BLaER1 (cell line): ENCODE measurements at regions not wholly inside any gene's neighbourhood (a gene's known extent, or its start where the extent isn't known, plus 50 kb on each side); places are given as distances from the start of the nearest gene placed in this dataset.
A peak's percentile ranks its signal among the peaks of the same experiment; 100 is the strongest.
"Not testable (repeated sequence)": the region's sequence is repeated elsewhere in the genome, so short reads cannot be mapped to it uniquely, and the experiment has no call there.

Experiments used
- H3K27ac ChIP-seq: shearing (Covaris generic); formaldehyde crosslinking; 2 replicates; pipeline ENCODE4 v1.8.1; 2022
- H3K27me3 ChIP-seq: shearing (Covaris generic); formaldehyde crosslinking; 2 replicates; pipeline ENCODE4 v1.8.1; 2022
- H3K36me3 ChIP-seq: shearing (Covaris generic); formaldehyde crosslinking; 2 replicates; pipeline ENCODE4 v1.8.1; 2022
- H3K4me1 ChIP-seq: shearing (Covaris generic); formaldehyde crosslinking; 2 replicates; pipeline ENCODE4 v1.8.1; 2022
- H3K4me2 ChIP-seq: shearing (Covaris generic); formaldehyde crosslinking; 2 replicates; pipeline ENCODE4 v1.8.1; 2022
- H3K4me3 ChIP-seq: shearing (Covaris generic); formaldehyde crosslinking; 2 replicates; pipeline ENCODE4 v1.8.1; 2022
- H3K9ac ChIP-seq: shearing (Covaris generic); formaldehyde crosslinking; 2 replicates; pipeline ENCODE4 v1.8.1; 2022
- H3K9me3 ChIP-seq: shearing (Covaris generic); formaldehyde crosslinking; 2 replicates; pipeline ENCODE4 v1.8.1; 2022
- H4K20me1 ChIP-seq: shearing (Covaris generic); formaldehyde crosslinking; 2 replicates; pipeline ENCODE4 v1.8.1; 2022
- Cebpa-rat ChIP-seq: shearing (Covaris generic); IDR thresholded peaks from 2 replicates; pipeline ENCODE4 v1.8.1; 2022

- Histone ChIP-seq H4K20me1 (no peaks in the 10 kb centered on the region), H3K27ac (no peak overlapping the region), H3K9me3 (peaks cover 29% of the 10 kb centered on the region), H3K36me3 (no peaks in the 10 kb centered on the region), H3K4me1 (peaks cover 30% of the 10 kb centered on the region), H3K9ac (no peak overlapping the region), H3K27me3 (no peaks in the 10 kb centered on the region), H3K4me2 (peak overlapping the region; percentile 63), H3K4me3 (no peak overlapping the region)
- no peak for TF ChIP-seq Cebpa-rat
These were observed 1077.3 kb upstream of the MIR17HG start for GRCh38 chr13:90270226-90270625.

GRCh38 chr13:90272356-90272755 lies 1075.1 kb upstream of the MIR17HG start:
- Histone ChIP-seq H3K9me3 (peaks cover 29% of the 10 kb centered on the region), H3K4me3 (no peak overlapping the region), H3K4me2 (no peak overlapping the region), H3K36me3 (no peaks in the 10 kb centered on the region), H3K27ac (no peak overlapping the region), H3K9ac (no peak overlapping the region), H3K27me3 (no peaks in the 10 kb centered on the region), H4K20me1 (no peaks in the 10 kb centered on the region), H3K4me1 (peaks cover 34% of the 10 kb centered on the region)
- no peak for TF ChIP-seq Cebpa-rat

DNA sequence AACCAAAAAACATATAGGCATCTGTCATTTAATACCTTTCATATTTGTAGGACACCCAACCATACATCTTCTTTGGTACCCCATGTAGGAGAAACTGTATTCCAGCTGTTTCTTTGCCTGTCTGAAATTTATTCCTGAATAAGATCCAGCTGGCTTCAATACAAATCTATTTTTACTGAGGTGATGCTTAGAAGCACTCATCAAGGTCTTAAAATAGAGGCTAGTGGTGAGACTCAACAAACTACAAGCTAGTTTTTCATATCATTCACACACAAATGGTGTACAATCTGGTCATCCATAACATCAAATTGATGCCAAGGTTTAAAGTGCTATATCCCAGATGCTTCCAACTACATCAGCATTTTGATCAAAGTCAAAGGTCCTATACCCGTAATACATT lies 1071.3 kb upstream of the MIR17HG start:
- H3K9ac ChIP-seq = no peak overlapping the region
- H3K9me3 ChIP-seq = peaks cover 20% of the 10 kb centered on the region
- no peaks in the 10 kb centered on the region for H3K27me3 ChIP-seq
- H3K27ac ChIP-seq = no peak overlapping the region
- no peaks in the 10 kb centered on the region for H4K20me1 ChIP-seq
- TF ChIP-seq Cebpa-rat = no peak
- no peaks in the 10 kb centered on the region for H3K36me3 ChIP-seq
- no peak overlapping the region for H3K4me3 ChIP-seq
- H3K4me1 ChIP-seq = peaks cover 15% of the 10 kb centered on the region
- peak overlapping the region; percentile 19; the same call in 1 of the 2 replicates for H3K4me2 ChIP-seq

DNA sequence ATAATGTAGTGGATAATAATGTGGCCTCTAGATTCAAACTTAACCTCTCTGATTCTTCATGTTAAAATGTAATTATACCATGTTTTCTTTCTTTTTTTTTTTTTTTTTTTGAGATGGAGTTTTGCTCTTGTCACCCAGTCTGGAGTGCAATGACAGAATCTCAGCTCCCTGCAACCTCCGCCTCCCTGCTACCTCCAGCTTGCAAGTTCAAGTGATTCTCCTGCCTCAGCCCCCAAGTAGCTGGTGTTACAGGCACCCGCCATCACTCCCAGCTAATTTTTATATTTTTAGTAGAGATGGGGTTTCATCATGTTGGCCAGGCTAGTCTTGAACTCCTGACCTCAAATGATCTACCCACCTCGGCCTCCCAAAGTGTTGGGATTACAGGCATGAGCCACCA lies 1069.3 kb upstream of the MIR17HG start:
- not testable (repeated sequence) for H3K27me3 ChIP-seq, H4K20me1 ChIP-seq, H3K27ac ChIP-seq, H3K4me2 ChIP-seq, H3K36me3 ChIP-seq, H3K9ac ChIP-seq, H3K9me3 ChIP-seq, H3K4me3 ChIP-seq
- H3K4me1 ChIP-seq = peaks cover 14% of the 10 kb centered on the region

DNA sequence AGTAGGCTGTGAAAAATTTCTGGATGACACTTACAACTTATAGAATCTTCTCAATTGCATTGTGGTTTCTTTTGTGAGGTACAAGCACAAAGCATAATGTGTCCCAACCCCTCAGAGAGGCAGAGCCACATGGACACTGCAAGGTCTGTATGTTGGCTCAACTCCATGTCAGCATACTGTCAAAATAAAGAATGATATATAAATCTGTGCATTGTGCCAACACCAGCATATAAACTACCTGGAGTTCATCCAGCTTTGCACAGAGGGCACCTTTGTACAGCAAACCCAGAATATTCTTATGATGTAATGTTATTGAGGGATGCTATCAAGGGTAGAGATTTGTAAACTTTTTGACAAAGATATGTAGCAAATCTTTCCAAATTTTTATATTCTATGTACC lies 1065.8 kb upstream of the MIR17HG start:
- Histone ChIP-seq H3K36me3 (no peaks in the 10 kb centered on the region), H3K9ac (no peak overlapping the region), H3K4me3 (no peak overlapping the region), H3K27me3 (no peaks in the 10 kb centered on the region), H3K9me3 (no peaks in the 10 kb centered on the region), H3K4me1 (no peaks in the 10 kb centered on the region), H3K4me2 (no peak overlapping the region), H4K20me1 (no peaks in the 10 kb centered on the region), H3K27ac (no peak overlapping the region)
- TF ChIP-seq Cebpa-rat = no peak

DNA sequence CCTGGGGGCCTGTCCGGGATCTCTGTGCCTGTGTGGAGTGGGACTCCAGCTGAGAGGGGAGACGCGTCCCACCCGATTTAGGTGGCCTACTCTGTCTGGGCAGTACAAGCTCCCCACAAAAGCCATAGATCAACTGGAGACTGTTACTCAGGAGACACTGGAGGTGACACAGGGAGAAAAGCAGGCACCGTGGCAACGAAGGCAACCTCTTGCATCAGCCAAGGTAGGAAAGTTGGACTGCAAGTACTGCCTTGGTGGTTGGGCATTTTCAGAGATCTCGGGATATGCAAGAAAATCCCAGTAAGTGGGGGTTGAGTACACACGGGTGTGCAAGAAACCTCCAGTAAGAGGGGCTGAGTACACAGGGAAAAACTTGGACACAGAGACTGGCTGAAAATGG lies 1060.0 kb upstream of the MIR17HG start:
- H3K9ac ChIP-seq = no peak overlapping the region
- no peaks in the 10 kb centered on the region for H3K4me1 ChIP-seq
- no peaks in the 10 kb centered on the region for H4K20me1 ChIP-seq
- no peak overlapping the region for H3K4me2 ChIP-seq
- H3K27me3 ChIP-seq = no peaks in the 10 kb centered on the region
- no peak overlapping the region for H3K27ac ChIP-seq
- no peaks in the 10 kb centered on the region for H3K9me3 ChIP-seq
- TF ChIP-seq Cebpa-rat = no peak
- no peaks in the 10 kb centered on the region for H3K36me3 ChIP-seq
- no peak overlapping the region for H3K4me3 ChIP-seq

- Histone ChIP-seq H4K20me1 (no peaks in the 10 kb centered on the region), H3K36me3 (no peaks in the 10 kb centered on the region), H3K4me3 (no peak overlapping the region), H3K9ac (no peak overlapping the region), H3K4me2 (no peak overlapping the region), H3K4me1 (no peaks in the 10 kb centered on the region), H3K27me3 (no peaks in the 10 kb centered on the region), H3K27ac (no peak overlapping the region), H3K9me3 (no peaks in the 10 kb centered on the region)
- no peak for TF ChIP-seq Cebpa-rat
These were observed 1053.6 kb upstream of the MIR17HG start for GRCh38 chr13:90293793-90294361.

GRCh38 chr13:90299238-90299637 lies 1048.2 kb upstream of the MIR17HG start:
- no peak overlapping the region for H3K4me3 ChIP-seq
- H3K9ac ChIP-seq = no peak overlapping the region
- H4K20me1 ChIP-seq = no peaks in the 10 kb centered on the region
- peaks cover 12% of the 10 kb centered on the region; the same call in 1 of the 2 replicates for H3K4me1 ChIP-seq
- H3K9me3 ChIP-seq = no peaks in the 10 kb centered on the region
- H3K27ac ChIP-seq = no peak overlapping the region
- H3K36me3 ChIP-seq = no peaks in the 10 kb centered on the region
- no peak for TF ChIP-seq Cebpa-rat
- no peaks in the 10 kb centered on the region for H3K27me3 ChIP-seq
- H3K4me2 ChIP-seq = no peak overlapping the region

- no peak for TF ChIP-seq Cebpa-rat
- H3K4me2 ChIP-seq = no peak overlapping the region
- peaks cover 12% of the 10 kb centered on the region; the same call in 1 of the 2 replicates for H3K4me1 ChIP-seq
- no peaks in the 10 kb centered on the region for H3K27me3 ChIP-seq
- H3K9me3 ChIP-seq = no peaks in the 10 kb centered on the region
- no peaks in the 10 kb centered on the region for H4K20me1 ChIP-seq
- H3K9ac ChIP-seq = no peak overlapping the region
- H3K27ac ChIP-seq = no peak overlapping the region
- no peak overlapping the region for H3K4me3 ChIP-seq
- no peaks in the 10 kb centered on the region for H3K36me3 ChIP-seq
These were observed 1047.5 kb upstream of the MIR17HG start for GRCh38 chr13:90300015-90300414.

- no peak for TF ChIP-seq Cebpa-rat
- H3K4me2 ChIP-seq = no peak overlapping the region
- peaks cover 12% of the 10 kb centered on the region; the same call in 1 of the 2 replicates for H3K4me1 ChIP-seq
- H3K27ac ChIP-seq = no peak overlapping the region
- no peaks in the 10 kb centered on the region for H4K20me1 ChIP-seq
- H3K36me3 ChIP-seq = no peaks in the 10 kb centered on the region
- no peaks in the 10 kb centered on the region for H3K27me3 ChIP-seq
- H3K9me3 ChIP-seq = no peaks in the 10 kb centered on the region
- H3K9ac ChIP-seq = no peak overlapping the region
- no peak overlapping the region for H3K4me3 ChIP-seq
These were observed 1045.4 kb upstream of the MIR17HG start for GRCh38 chr13:90302107-90302506.

DNA sequence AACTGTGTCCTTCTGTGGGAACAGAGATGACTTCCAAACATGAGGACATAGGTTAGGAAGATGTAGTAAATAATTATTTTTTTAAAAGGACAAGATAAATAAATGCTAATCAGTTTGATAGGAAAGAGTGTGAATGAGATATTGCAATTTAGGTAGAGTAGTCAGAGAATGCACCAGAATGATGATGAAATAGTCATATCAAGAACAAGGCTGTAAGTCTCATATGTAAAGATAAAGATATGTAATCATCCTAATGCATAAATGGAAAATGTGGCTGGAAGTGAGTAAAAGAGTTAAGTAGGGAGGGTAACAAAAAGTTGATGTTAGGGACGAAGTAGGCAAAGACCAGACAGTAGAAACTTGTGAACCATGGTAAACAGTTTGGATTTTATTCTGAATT lies 1041.7 kb upstream of the MIR17HG start:
- H3K4me2 ChIP-seq = no peak overlapping the region
- H3K36me3 ChIP-seq = no peaks in the 10 kb centered on the region
- TF ChIP-seq Cebpa-rat = no peak
- H4K20me1 ChIP-seq = no peaks in the 10 kb centered on the region
- H3K9ac ChIP-seq = no peak overlapping the region
- H3K9me3 ChIP-seq = no peaks in the 10 kb centered on the region
- peaks cover 12% of the 10 kb centered on the region; the same call in 1 of the 2 replicates for H3K4me1 ChIP-seq
- no peaks in the 10 kb centered on the region for H3K27me3 ChIP-seq
- no peak overlapping the region for H3K4me3 ChIP-seq
- H3K27ac ChIP-seq = no peak overlapping the region
